Spleen (tissue), 7 donors: ENCODE measurements at regions not wholly inside any gene's neighbourhood (a gene's known extent, or its start where the extent isn't known, plus 50 kb on each side); places are given as distances from the start of the nearest gene placed in this dataset.

Experiments used
- POLR2A ChIP-seq, 3 donors: fragments of 450-650 bp; IDR thresholded peaks; one replicate each; pipeline ENCODE4 v1.5.1; 2017; ENCODE audit warnings: antibody characterized with exemption in 3 of 3, mild to moderate bottlenecking in 1 of 3
- TF ChIP-seq, protein P1 (sequence below), 11 experiments: fragments of 200-600 bp in 7 of 11; fragments of 450-650 bp in 4 of 11; sonication (generic) in 4 of 11; IDR thresholded peaks in 8 of 11; conservative IDR thresholded peaks in 3 of 11; 1 replicate in 7 of 11; 2 replicates in 4 of 11; pipeline versions ENCODE4 v1.4.0 to v1.8.0; 2016 to 2021; ENCODE audit warnings: antibody characterized with exemption in 11 of 11, inconsistent platforms in 4 of 11, mild to moderate bottlenecking in 1 of 11
- donor health status: DM: no; HTN: no; CAD: no; lungs with moderate emphysema.
- donor health status: DM: no; HTN: no; CAD: no.
- donor health status: DM: no; HTN: no; CAD: no.

GRCh38 chr21:27422435-27422834 is 455.5 kb upstream of the ADAMTS5 start:
- TF ChIP-seq, protein P1, sequence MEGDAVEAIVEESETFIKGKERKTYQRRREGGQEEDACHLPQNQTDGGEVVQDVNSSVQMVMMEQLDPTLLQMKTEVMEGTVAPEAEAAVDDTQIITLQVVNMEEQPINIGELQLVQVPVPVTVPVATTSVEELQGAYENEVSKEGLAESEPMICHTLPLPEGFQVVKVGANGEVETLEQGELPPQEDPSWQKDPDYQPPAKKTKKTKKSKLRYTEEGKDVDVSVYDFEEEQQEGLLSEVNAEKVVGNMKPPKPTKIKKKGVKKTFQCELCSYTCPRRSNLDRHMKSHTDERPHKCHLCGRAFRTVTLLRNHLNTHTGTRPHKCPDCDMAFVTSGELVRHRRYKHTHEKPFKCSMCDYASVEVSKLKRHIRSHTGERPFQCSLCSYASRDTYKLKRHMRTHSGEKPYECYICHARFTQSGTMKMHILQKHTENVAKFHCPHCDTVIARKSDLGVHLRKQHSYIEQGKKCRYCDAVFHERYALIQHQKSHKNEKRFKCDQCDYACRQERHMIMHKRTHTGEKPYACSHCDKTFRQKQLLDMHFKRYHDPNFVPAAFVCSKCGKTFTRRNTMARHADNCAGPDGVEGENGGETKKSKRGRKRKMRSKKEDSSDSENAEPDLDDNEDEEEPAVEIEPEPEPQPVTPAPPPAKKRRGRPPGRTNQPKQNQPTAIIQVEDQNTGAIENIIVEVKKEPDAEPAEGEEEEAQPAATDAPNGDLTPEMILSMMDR (IDR thresholded peaks at IDR 0.05 in 8 of 11, conservative IDR thresholded peaks at IDR 0.05 in 3 of 11) = no peak
- no peak for TF ChIP-seq POLR2A (IDR thresholded peaks at IDR 0.05)
